ENCODE measurements at regions not wholly inside any gene's neighbourhood (a gene's known extent, or its start where the extent isn't known, plus 50 kb on each side); places are given as distances from the start of the nearest gene placed in this dataset.

- no peaks in the 10 kb centered on the region for H3K4me1 ChIP-seq (ENCODE audit: control insufficient read depth in 2 of 2, insufficient read depth in 2 of 2, low read length in 2 of 2)
- H3K4me3 ChIP-seq (ENCODE audit: control extremely low read depth in 1 of 5, extremely low read depth in 1 of 5, insufficient read depth in 1 of 5, low read depth in 2 of 5, low read length in 4 of 5): no peak overlapping the region
- Mint-ChIP-seq H3K9me3 (ENCODE audit: insufficient read depth) (no peaks in the 10 kb centered on the region), H3K27me3 (no peaks in the 10 kb centered on the region), H3K27ac (no peak overlapping the region), H3K4me3 (no peak overlapping the region), H3K4me1 (no peaks in the 10 kb centered on the region)
- no peaks in the 10 kb centered on the region for H3K9me3 ChIP-seq (ENCODE audit: control extremely low read depth in 1 of 3, control insufficient read depth in 2 of 3, insufficient read depth in 1 of 3, low read length in 2 of 3)
- intact Hi-C loops (cut with micrococcal nuclease): no loop called here
- no peak overlapping the region for H3K4me2 ChIP-seq (replicated peaks; ENCODE audit: low read depth, low read length, poor library complexity, severe bottlenecking)
- H3K36me3 ChIP-seq (replicated peaks in 1 of 2; ENCODE audit: control extremely low read depth in 1 of 2, control insufficient read depth in 1 of 2, extremely low read depth in 1 of 2, insufficient read depth in 2 of 2, low read length in 1 of 2): no peaks in the 10 kb centered on the region
- TF ChIP-seq EZH2 (IDR thresholded peaks at IDR 0.05; ENCODE audit: borderline replicate concordance, insufficient read depth, low read depth, low read length, poor library complexity, severe bottlenecking) (no peak), CTCF (IDR thresholded peaks at IDR 0.05) (no peak)
- no peak for ATAC-seq (ENCODE audit: low read depth)
- no peak for DNase-seq
- H4K20me1 ChIP-seq (ENCODE audit: control insufficient read depth, insufficient read depth, low read length, poor library complexity, severe bottlenecking): no peaks in the 10 kb centered on the region
- H3K9ac ChIP-seq (ENCODE audit: low read length): no peak overlapping the region
- no peaks in the 10 kb centered on the region for H3K79me2 ChIP-seq (ENCODE audit: control insufficient read depth, insufficient read depth, low read length)
- no peak overlapping the region for H2AFZ ChIP-seq (ENCODE audit: insufficient read depth, low read depth, low read length, poor library complexity, severe bottlenecking)
- ChIA-PET CTCF (no interaction called here), POLR2A (no interaction called here)
- no peaks in the 10 kb centered on the region for H3K27me3 ChIP-seq (replicated peaks in 1 of 4; ENCODE audit: control extremely low read depth in 1 of 4, control insufficient read depth in 3 of 4, insufficient read depth in 4 of 4, low read length in 3 of 4)
- no peak overlapping the region for H3K27ac ChIP-seq (ENCODE audit: low read length in 2 of 2)
These were observed 799.9 kb upstream of the TYRP1 start for GRCh38 chr9:11893331-11893730.

GRCh38 chr9:11894136-11894535 lies 799.0 kb upstream of the TYRP1 start:
- WGBS (ENCODE audit: insufficient coverage): no CpG with 5 or more reads among the region's 1 CpG

More at GRCh38 chr9:11894136-11894535, 799.0 kb upstream of the TYRP1 start:
- no peak overlapping the region for H3K9ac ChIP-seq (ENCODE audit: low read length)
- Mint-ChIP-seq H3K9me3 (ENCODE audit: insufficient read depth) (no peaks in the 10 kb centered on the region), H3K4me3 (no peak overlapping the region), H3K27me3 (no peaks in the 10 kb centered on the region), H3K27ac (no peak overlapping the region), H3K4me1 (no peaks in the 10 kb centered on the region)
- TF ChIP-seq EZH2 (IDR thresholded peaks at IDR 0.05; ENCODE audit: borderline replicate concordance, insufficient read depth, low read depth, low read length, poor library complexity, severe bottlenecking) (no peak), CTCF (IDR thresholded peaks at IDR 0.05) (no peak)
- H3K9me3 ChIP-seq (ENCODE audit: control extremely low read depth in 1 of 3, control insufficient read depth in 2 of 3, insufficient read depth in 1 of 3, low read length in 2 of 3): no peaks in the 10 kb centered on the region
- ATAC-seq (ENCODE audit: low read depth): no peak
- no peak overlapping the region for H2AFZ ChIP-seq (ENCODE audit: insufficient read depth, low read depth, low read length, poor library complexity, severe bottlenecking)
- no peaks in the 10 kb centered on the region for H3K79me2 ChIP-seq (ENCODE audit: control insufficient read depth, insufficient read depth, low read length)
- ChIA-PET POLR2A (no interaction called here), CTCF (no interaction called here)
- H3K36me3 ChIP-seq (replicated peaks in 1 of 2; ENCODE audit: control extremely low read depth in 1 of 2, control insufficient read depth in 1 of 2, extremely low read depth in 1 of 2, insufficient read depth in 2 of 2, low read length in 1 of 2): no peaks in the 10 kb centered on the region
- H4K20me1 ChIP-seq (ENCODE audit: control insufficient read depth, insufficient read depth, low read length, poor library complexity, severe bottlenecking): no peaks in the 10 kb centered on the region
- DNase-seq: no peak
- no peak overlapping the region for H3K4me3 ChIP-seq (ENCODE audit: control extremely low read depth in 1 of 5, extremely low read depth in 1 of 5, insufficient read depth in 1 of 5, low read depth in 2 of 5, low read length in 4 of 5)
- intact Hi-C loops (cut with micrococcal nuclease): no loop called here
- H3K27ac ChIP-seq (ENCODE audit: low read length in 2 of 2): no peak overlapping the region
- H3K27me3 ChIP-seq (replicated peaks in 1 of 4; ENCODE audit: control extremely low read depth in 1 of 4, control insufficient read depth in 3 of 4, insufficient read depth in 4 of 4, low read length in 3 of 4): no peaks in the 10 kb centered on the region
- H3K4me1 ChIP-seq (ENCODE audit: control insufficient read depth in 2 of 2, insufficient read depth in 2 of 2, low read length in 2 of 2): no peaks in the 10 kb centered on the region
- no peak overlapping the region for H3K4me2 ChIP-seq (replicated peaks; ENCODE audit: low read depth, low read length, poor library complexity, severe bottlenecking)

All from B cell (primary cell).